Endodermal cell (in vitro differentiated cells): ENCODE measurements at regions not wholly inside any gene's neighbourhood (a gene's known extent, or its start where the extent isn't known, plus 50 kb on each side); places are given as distances from the start of the nearest gene placed in this dataset.

Experiments
- DNase-seq: peaks from one replicate; pipeline ENCODE4 v3.0.0-alpha.2; 2017
- H3K27ac ChIP-seq: 2 replicates; pipeline ENCODE4 v1.5.1; 2013; ENCODE audit warnings: mild to moderate bottlenecking, low read depth, low read length, moderate library complexity
- H3K27me3 ChIP-seq: 2 replicates; pipeline ENCODE4 v1.6.1; 2013; ENCODE audit warnings: mild to moderate bottlenecking, low read length, moderate library complexity; ENCODE audit not compliant: insufficient read depth, control insufficient read depth, poor library complexity, severe bottlenecking
- H3K36me3 ChIP-seq: 2 replicates; pipeline ENCODE4 v1.7.0; 2013; ENCODE audit warnings: mild to moderate bottlenecking, low read length, moderate library complexity; ENCODE audit not compliant: control insufficient read depth, insufficient read depth
- H3K4me1 ChIP-seq: one replicate; pipeline ENCODE4 v1.7.0; 2013; ENCODE audit warnings: low read length; ENCODE audit not compliant: control insufficient read depth, insufficient read depth
- H3K4me3 ChIP-seq: 2 replicates; pipeline ENCODE4 v1.5.1; 2013; ENCODE audit warnings: mild to moderate bottlenecking, low read length, moderate library complexity
- H3K9ac ChIP-seq: 2 replicates; pipeline ENCODE4 v1.6.1; 2013; ENCODE audit warnings: mild to moderate bottlenecking, low read length, moderate library complexity; ENCODE audit not compliant: poor library complexity, severe bottlenecking; ENCODE audit errors: extremely low read depth
- H3K9me3 ChIP-seq: 2 replicates; pipeline ENCODE4 v1.6.1; 2013; ENCODE audit warnings: mild to moderate bottlenecking, low read length, moderate library complexity; ENCODE audit not compliant: control insufficient read depth
- H3K27ac Mint-ChIP-seq: 2 replicates; pipeline ENCODE4 v1.8.0; 2020; ENCODE audit warnings: mixed read lengths
- H3K27me3 Mint-ChIP-seq: 2 replicates; pipeline ENCODE4 v1.8.0; 2021; ENCODE audit warnings: mild to moderate bottlenecking, mixed read lengths; ENCODE audit not compliant: insufficient read depth
- H3K36me3 Mint-ChIP-seq: 2 replicates; pipeline ENCODE4 v1.8.0; 2020; ENCODE audit warnings: low read depth, mixed read lengths
- H3K4me1 Mint-ChIP-seq: 2 replicates; pipeline ENCODE4 v1.8.0; 2020; ENCODE audit warnings: mixed read lengths
- H3K4me3 Mint-ChIP-seq: 2 replicates; pipeline ENCODE4 v1.8.0; 2020; ENCODE audit warnings: mild to moderate bottlenecking, moderate library complexity, mixed read lengths
- H3K9me3 Mint-ChIP-seq: 2 replicates; pipeline ENCODE4 v1.8.0; 2020; ENCODE audit warnings: mild to moderate bottlenecking, mixed read lengths
- WGBS, 2 experiments: methylation state at CpG; one replicate each; pipeline versions ENCODE4 v1.1.5 to v1.1.7; 2013; ENCODE audit warnings: missing lambda C conversion rate in 2 of 2, mixed read lengths in 1 of 2; ENCODE audit not compliant: insufficient coverage in 1 of 2, insufficient read length in 1 of 2; 5-methylcytosine and 5-hydroxymethylcytosine counted together
- TF ChIP-seq, protein P1 (sequence below): fragments of 200-600 bp; sonication (generic); conservative IDR thresholded peaks from 2 replicates; pipeline ENCODE4 v1.5.0; 2021; ENCODE audit warnings: antibody characterized with exemption, mild to moderate bottlenecking

DNA sequence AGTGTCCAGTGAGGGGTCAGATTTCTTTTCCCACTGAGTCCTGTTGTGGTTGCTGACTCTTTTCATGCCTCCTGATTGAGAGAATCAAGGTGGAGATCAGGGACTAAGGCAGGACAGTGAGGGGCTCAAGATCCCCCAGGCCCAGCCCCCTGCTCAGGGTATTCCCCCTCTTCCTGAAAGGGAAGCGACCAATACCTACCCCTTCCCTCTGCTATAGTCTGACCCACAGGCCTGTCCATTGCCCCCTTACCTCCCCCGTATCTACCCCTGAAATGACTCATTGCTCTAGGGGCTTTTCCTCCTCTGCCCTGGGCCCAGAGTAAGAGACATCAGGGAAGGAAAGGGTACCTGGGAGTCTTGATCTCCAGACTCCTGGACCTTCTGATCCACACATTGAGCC is 1320.5 kb downstream of the UQCRFS1 start:
- Histone ChIP-seq H3K4me3 (no peak overlapping the region), H3K27me3 (no peaks in the 10 kb centered on the region), H3K36me3 (no peaks in the 10 kb centered on the region), H3K27ac (no peak overlapping the region), H3K9ac (no peak overlapping the region), H3K4me1 (no peaks in the 10 kb centered on the region), H3K9me3 (no peaks in the 10 kb centered on the region)
- TF ChIP-seq, protein P1, sequence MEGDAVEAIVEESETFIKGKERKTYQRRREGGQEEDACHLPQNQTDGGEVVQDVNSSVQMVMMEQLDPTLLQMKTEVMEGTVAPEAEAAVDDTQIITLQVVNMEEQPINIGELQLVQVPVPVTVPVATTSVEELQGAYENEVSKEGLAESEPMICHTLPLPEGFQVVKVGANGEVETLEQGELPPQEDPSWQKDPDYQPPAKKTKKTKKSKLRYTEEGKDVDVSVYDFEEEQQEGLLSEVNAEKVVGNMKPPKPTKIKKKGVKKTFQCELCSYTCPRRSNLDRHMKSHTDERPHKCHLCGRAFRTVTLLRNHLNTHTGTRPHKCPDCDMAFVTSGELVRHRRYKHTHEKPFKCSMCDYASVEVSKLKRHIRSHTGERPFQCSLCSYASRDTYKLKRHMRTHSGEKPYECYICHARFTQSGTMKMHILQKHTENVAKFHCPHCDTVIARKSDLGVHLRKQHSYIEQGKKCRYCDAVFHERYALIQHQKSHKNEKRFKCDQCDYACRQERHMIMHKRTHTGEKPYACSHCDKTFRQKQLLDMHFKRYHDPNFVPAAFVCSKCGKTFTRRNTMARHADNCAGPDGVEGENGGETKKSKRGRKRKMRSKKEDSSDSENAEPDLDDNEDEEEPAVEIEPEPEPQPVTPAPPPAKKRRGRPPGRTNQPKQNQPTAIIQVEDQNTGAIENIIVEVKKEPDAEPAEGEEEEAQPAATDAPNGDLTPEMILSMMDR = no peak
- H3K4me1 Mint-ChIP-seq = no peaks in the 10 kb centered on the region
- no peaks in the 10 kb centered on the region for H3K27me3 Mint-ChIP-seq
- H3K9me3 Mint-ChIP-seq = peaks cover 95% of the 10 kb centered on the region
- peaks cover 4% of the 10 kb centered on the region for H3K36me3 Mint-ChIP-seq
- DNase-seq = no peak
- 66% methylated on average over 2 of the region's 2 CpGs; no CpG with 5 or more reads in 1 of the 2 experiments for WGBS, 2 experiments
- no peak overlapping the region for H3K4me3 Mint-ChIP-seq
- H3K27ac Mint-ChIP-seq = no peak overlapping the region

DNA sequence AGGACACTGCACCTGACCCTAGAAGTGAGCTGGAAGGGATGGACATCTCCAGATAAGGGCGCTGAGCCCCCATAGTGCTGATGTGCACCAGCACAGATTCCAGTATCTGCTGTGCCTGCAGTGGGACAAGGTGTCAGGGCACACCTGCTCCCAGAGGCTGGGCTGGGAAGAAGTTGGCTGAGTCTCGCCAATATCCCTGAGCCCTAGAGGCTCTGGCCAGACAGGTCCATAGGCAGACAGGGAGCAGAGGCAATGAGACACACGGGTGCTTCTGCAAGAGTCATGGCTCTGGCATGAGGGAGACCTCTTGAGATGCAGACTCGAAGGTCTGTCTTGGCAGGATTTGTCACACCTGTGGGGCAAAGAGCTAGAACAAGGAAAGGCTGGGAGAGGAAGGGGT is 1321.5 kb downstream of the UQCRFS1 start:
- no peaks in the 10 kb centered on the region for H3K36me3 ChIP-seq
- WGBS, 2 experiments = 51 to 75% methylated on average over 2 to 4 of the region's 4 CpGs
- TF ChIP-seq, protein P1 = no peak
- peaks cover 4% of the 10 kb centered on the region for H3K9me3 ChIP-seq
- Mint-ChIP-seq H3K27me3 (no peaks in the 10 kb centered on the region), H3K4me1 (no peaks in the 10 kb centered on the region), H3K9me3 (peaks cover 96% of the 10 kb centered on the region), H3K36me3 (peaks cover 4% of the 10 kb centered on the region), H3K27ac (no peak overlapping the region), H3K4me3 (no peak overlapping the region)
- H3K27me3 ChIP-seq = no peaks in the 10 kb centered on the region
- no peak for DNase-seq
- H3K27ac ChIP-seq = no peak overlapping the region
- no peak overlapping the region for H3K4me3 ChIP-seq
- H3K4me1 ChIP-seq = no peaks in the 10 kb centered on the region
- H3K9ac ChIP-seq = no peak overlapping the region

- Mint-ChIP-seq H3K4me3 (no peak overlapping the region), H3K4me1 (no peaks in the 10 kb centered on the region), H3K27me3 (no peaks in the 10 kb centered on the region), H3K27ac (no peak overlapping the region), H3K9me3 (peaks cover 95% of the 10 kb centered on the region), H3K36me3 (peaks cover 4% of the 10 kb centered on the region)
- TF ChIP-seq, protein P1 = no peak
- Histone ChIP-seq H3K9ac (no peak overlapping the region), H3K27me3 (no peaks in the 10 kb centered on the region), H3K27ac (no peak overlapping the region), H3K4me3 (no peak overlapping the region), H3K36me3 (no peaks in the 10 kb centered on the region), H3K9me3 (peaks cover 4% of the 10 kb centered on the region), H3K4me1 (no peaks in the 10 kb centered on the region)
- no peak for DNase-seq
- WGBS, 2 experiments = 57% methylated on average over 5 of the region's 5 CpGs; no CpG with 5 or more reads in 1 of the 2 experiments
Measured at GRCh38 chr19:27890696-27891095, 1322.3 kb downstream of the UQCRFS1 start.
